GM23248 (cell line): ENCODE measurements at regions not wholly inside any gene's neighbourhood (a gene's known extent, or its start where the extent isn't known, plus 50 kb on each side); places are given as distances from the start of the nearest gene placed in this dataset.

ENCODE experiments used
- DNase-seq: peaks from one replicate; pipeline ENCODE4 v3.0.0-alpha.2; 2015
- H2AFZ ChIP-seq: fragments of 200-600 bp; sonication (generic); 2 replicates; pipeline ENCODE4 v1.6.1; 2016; ENCODE audit warnings: antibody characterized with exemption
- H3F3A ChIP-seq: fragments of 200-600 bp; sonication (generic); 2 replicates; pipeline ENCODE4 v1.6.1; 2016; ENCODE audit warnings: mild to moderate bottlenecking, antibody characterized with exemption, mixed run types; ENCODE audit not compliant: insufficient read depth
- H3K27ac ChIP-seq: fragments of 200-600 bp; sonication (generic); 2 replicates; pipeline ENCODE4 v1.5.1; 2016; ENCODE audit warnings: mild to moderate bottlenecking
- H3K27me3 ChIP-seq: fragments of 200-600 bp; sonication (generic); replicated peaks from 2 replicates; pipeline ENCODE4 v1.6.1; 2016; ENCODE audit warnings: mild to moderate bottlenecking; ENCODE audit not compliant: insufficient read depth
- H3K36me3 ChIP-seq: fragments of 200-600 bp; sonication (generic); 2 replicates; pipeline ENCODE4 v1.6.1; 2016; ENCODE audit warnings: low read depth, mild to moderate bottlenecking
- H3K4me1 ChIP-seq: fragments of 200-600 bp; sonication (generic); 2 replicates; pipeline ENCODE4 v1.6.1; 2016; ENCODE audit warnings: mild to moderate bottlenecking; ENCODE audit not compliant: insufficient read depth
- H3K4me2 ChIP-seq: fragments of 200-600 bp; sonication (generic); one replicate; pipeline ENCODE4 v1.6.1; 2016; ENCODE audit warnings: mild to moderate bottlenecking; ENCODE audit not compliant: unreplicated experiment
- H3K4me3 ChIP-seq: fragments of 200-600 bp; sonication (generic); 2 replicates; pipeline ENCODE4 v1.5.1; 2016; ENCODE audit warnings: mild to moderate bottlenecking
- H3K79me2 ChIP-seq: fragments of 200-600 bp; sonication (generic); 2 replicates; pipeline ENCODE4 v1.6.1; 2016; ENCODE audit warnings: mild to moderate bottlenecking; ENCODE audit not compliant: insufficient read depth
- H3K9ac ChIP-seq: fragments of 200-600 bp; sonication (generic); 2 replicates; pipeline ENCODE4 v1.6.1; 2016; ENCODE audit warnings: mild to moderate bottlenecking
- H3K9me2 ChIP-seq: fragments of 200-600 bp; sonication (generic); 2 replicates; pipeline ENCODE4 v1.6.1; 2016; ENCODE audit warnings: mixed run types, mild to moderate bottlenecking, moderate library complexity; ENCODE audit not compliant: insufficient read depth
- H3K9me3 ChIP-seq: fragments of 200-600 bp; sonication (generic); one replicate; pipeline ENCODE4 v1.6.1; 2017; ENCODE audit warnings: low read depth
- H4K20me1 ChIP-seq: fragments of 200-600 bp; sonication (generic); 2 replicates; pipeline ENCODE4 v1.6.0; 2016; ENCODE audit not compliant: insufficient read depth
- EZH2 ChIP-seq: fragments of 200-600 bp; sonication (generic); IDR thresholded peaks from 2 replicates; pipeline ENCODE4 v1.6.1; 2018; ENCODE audit warnings: antibody characterized with exemption, mild to moderate bottlenecking; ENCODE audit not compliant: insufficient read depth, poor library complexity, severe bottlenecking
- EZH2phosphoT487 ChIP-seq: fragments of 200-600 bp; sonication (generic); IDR thresholded peaks from 2 replicates; pipeline ENCODE4 v1.6.1; 2018; ENCODE audit warnings: antibody characterized with exemption, moderate library complexity, mild to moderate bottlenecking, low read depth; ENCODE audit not compliant: insufficient read depth
- WGBS, 2 experiments: methylation state at CpG; one replicate each; pipeline ENCODE4 v1.1.6; 2015 to 2017; ENCODE audit warnings: low lambda C conversion rate in 2 of 2, low coverage in 1 of 2; ENCODE audit errors: missing lambda C conversion rate in 2 of 2; 5-methylcytosine and 5-hydroxymethylcytosine counted together
- in situ Hi-C: fragments of 300-500 bp; cut with MboI; formaldehyde crosslinking; loops from 2 replicates; pipeline ENCODE4 v1.15.0; 2020

DNA sequence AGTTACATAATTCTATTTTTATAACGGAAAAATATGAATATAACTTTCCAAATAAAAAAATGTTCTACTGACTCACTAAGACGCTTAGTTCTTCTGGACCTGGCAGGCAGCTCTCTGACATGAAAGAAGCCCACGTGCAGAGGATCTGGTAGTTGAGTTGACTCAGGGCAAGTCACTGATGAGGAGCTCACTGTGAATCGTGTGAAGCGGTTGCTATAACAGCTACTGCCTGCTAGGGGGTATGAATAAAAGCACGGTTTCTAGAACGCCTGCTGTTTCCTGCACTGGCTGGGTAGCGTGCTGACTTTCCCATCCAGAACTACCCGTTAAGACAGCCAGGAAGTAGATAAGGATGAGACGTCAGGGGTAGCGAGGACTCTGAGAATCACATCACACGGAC, 54.7 kb upstream of the WASF3 start:
- H3K36me3 ChIP-seq: no peaks in the 10 kb centered on the region
- peak overlapping the region; percentile 30 for H3K4me3 ChIP-seq
- peak overlapping the region; percentile 85 for H3K27ac ChIP-seq
- peak overlapping the region; percentile 68 for H2AFZ ChIP-seq
- in situ Hi-C loops: no loop called here
- 2% methylated on average over 12 of the region's 12 CpGs for WGBS, 2 experiments
- no peaks in the 10 kb centered on the region for H3K9me2 ChIP-seq
- H4K20me1 ChIP-seq: no peaks in the 10 kb centered on the region
- peak overlapping the region; percentile 66 for H3K9ac ChIP-seq
- H3K4me1 ChIP-seq: peaks cover 41% of the 10 kb centered on the region
- H3F3A ChIP-seq: peaks cover 34% of the 10 kb centered on the region
- H3K9me3 ChIP-seq: no peaks in the 10 kb centered on the region
- DNase-seq: peak; percentile 99
- H3K4me2 ChIP-seq: peak overlapping the region; percentile 52
- no peaks in the 10 kb centered on the region for H3K27me3 ChIP-seq
- TF ChIP-seq EZH2 (no peak), EZH2phosphoT487 (no peak)
- H3K79me2 ChIP-seq: no peaks in the 10 kb centered on the region

- H3K27me3 ChIP-seq: no peaks in the 10 kb centered on the region
- no peaks in the 10 kb centered on the region for H3K9me3 ChIP-seq
- no peak for DNase-seq
- H3K4me3 ChIP-seq: no peak overlapping the region
- H3K36me3 ChIP-seq: no peaks in the 10 kb centered on the region
- H3K27ac ChIP-seq: peak overlapping the region; percentile 85; the same call in 1 of the 2 replicates
- no peaks in the 10 kb centered on the region for H3K79me2 ChIP-seq
- H4K20me1 ChIP-seq: no peaks in the 10 kb centered on the region
- H3K9ac ChIP-seq: peak overlapping the region; percentile 66; the same call in 1 of the 2 replicates
- 98% methylated on average over 8 of the region's 8 CpGs for WGBS, 2 experiments
- no peak overlapping the region for H2AFZ ChIP-seq
- H3F3A ChIP-seq: peaks cover 30% of the 10 kb centered on the region
- no peak for TF ChIP-seq EZH2
- TF ChIP-seq EZH2phosphoT487: no peak
- no peaks in the 10 kb centered on the region for H3K9me2 ChIP-seq
- in situ Hi-C loops: no loop called here
- peaks cover 35% of the 10 kb centered on the region for H3K4me1 ChIP-seq
- no peak overlapping the region for H3K4me2 ChIP-seq
Observed at GRCh38 chr13:26503826-26504594, 53.5 kb upstream of the WASF3 start.
